Activated gamma-delta T cell treated with Interleukin-2 at 50 U/mL for 16 hours (primary cell): ENCODE measurements at regions not wholly inside any gene's neighbourhood (a gene's known extent, or its start where the extent isn't known, plus 50 kb on each side); places are given as distances from the start of the nearest gene placed in this dataset.

Source experiments
- DNase-seq: peaks from one replicate; pipeline ENCODE4 v3.0.0-alpha.2; 2020

DNA sequence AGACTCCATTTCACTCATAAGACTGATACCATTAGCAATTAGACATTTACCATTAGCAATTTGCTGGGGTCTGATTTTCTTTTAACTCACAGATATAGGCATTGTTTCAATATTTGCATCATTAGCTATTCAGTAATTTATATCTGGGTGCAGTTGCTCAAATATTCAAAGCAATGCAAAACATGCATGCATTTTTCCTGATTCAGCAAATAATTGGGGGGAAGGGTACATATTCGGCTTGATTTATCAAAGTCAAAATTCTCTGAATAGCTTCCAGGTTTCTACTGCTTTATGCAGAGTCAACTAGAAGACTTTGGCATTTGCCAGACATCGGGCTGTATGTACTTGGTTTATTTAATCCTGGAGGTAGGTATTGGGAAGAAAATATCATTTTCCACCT is 315.6 kb upstream of the NR2F2 start:
- DNase-seq: no peak

DNA sequence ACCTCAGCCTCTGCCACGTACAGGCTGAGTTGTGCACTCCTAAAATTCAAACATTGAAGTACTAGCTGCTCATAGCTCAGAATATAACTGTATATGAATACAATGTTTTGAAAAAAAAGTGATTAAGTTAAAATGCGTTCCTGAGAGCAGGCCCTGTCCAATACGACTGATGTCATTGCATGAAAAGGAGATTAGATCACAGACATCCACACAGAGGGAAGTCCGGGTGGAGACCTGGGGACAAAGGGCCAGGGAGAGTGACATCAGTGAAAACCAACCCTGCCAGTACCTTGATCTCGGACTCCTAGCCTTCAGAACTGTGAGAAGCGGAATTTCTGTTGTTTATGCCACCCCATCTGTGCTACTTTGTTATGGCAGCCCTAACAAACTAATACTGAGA is 311.4 kb upstream of the NR2F2 start:
- DNase-seq: no peak

DNA sequence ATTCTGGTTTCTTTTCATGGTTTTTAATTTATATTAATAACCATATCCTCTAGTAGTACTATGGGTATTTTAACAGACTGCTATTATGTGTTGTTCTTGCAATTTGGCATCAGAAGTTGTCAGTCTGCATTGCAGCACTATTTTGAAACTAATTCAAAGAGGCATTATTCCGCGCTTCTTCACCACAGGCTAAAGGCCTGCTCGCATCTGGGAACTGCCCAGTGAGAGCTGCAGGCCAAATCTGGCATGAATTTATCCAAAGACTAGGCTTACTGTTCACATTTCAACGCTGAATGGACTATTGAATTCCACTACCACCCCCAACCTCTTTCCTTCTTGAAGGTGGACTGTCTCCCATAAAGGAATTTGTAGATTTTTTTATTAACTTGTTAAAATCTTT is 310.4 kb upstream of the NR2F2 start:
- DNase-seq: no peak

DNA sequence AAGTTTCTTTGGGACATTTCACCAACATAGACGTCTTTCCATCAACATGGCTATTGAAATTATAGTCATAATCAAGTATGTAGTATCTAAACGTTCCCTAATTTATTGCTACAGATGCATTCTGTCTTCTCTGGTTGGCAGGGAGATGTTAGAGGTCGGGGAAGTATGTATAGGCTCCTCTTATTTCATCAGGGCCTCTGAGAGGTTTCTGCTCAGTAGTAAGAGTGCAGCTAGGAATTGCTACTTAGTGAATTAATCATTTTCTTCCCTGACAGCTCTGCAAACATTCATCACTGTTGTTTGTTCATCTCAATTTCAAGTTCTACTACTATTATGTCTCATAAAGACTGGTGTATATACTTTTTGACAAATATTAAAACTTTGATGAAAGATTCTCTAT is 309.7 kb upstream of the NR2F2 start:
- DNase-seq: no peak

DNA sequence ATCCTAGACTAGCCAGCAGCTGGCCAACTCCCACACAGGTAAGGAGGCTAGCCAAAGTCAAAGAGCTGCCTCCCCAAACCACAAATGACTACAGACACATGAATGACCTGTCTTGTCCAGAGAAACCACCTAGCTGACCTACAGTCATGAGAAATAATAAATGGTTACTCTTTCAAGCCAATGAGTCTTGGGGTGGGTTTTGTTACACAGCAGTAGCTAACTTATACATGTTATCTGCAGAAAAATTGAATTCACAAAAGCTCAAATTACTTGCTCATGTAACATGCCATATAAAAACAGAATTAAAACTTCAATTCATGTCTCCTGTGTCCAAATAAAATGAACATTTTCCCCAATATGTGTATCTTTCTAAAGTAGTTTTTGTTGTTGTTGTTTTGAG is 307.4 kb upstream of the NR2F2 start:
- no peak for DNase-seq

DNA sequence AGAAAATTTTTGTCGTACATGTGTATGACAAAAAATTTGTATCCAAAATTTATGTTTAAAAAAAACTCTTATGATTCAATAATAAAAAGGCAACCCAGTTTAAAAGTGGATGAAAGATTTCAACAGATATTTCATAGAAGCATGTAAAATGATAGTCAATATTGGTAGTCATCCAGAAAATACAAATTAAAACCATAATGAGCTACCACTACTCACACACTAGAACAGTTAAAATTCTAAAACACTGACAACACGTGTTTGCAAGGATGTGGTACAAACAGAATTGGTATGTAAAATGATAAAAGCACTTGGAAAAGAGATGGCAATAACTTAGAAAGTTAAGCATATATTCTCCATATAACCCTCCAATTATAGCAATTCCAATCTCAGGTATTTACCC is 303.0 kb upstream of the NR2F2 start:
- no peak for DNase-seq

DNA sequence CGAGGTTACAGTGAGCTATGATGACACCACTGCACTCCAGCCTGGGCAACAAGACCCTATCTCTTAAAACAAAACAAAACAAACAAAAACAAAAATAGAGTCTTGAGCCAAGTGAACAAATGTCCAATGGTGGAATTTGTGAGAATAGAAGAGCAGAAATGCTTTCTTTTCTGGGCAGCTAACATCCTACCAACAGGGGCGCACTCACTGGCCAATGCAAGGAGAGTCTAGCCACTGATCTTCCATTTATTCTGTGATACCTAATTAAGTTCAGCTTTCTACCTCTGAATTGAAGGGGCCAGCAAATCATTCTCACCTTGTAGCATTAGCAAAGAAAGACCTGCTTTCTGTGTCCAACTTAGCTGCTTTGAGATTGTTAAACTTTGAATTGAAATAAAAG is 301.9 kb upstream of the NR2F2 start:
- no peak for DNase-seq

DNA sequence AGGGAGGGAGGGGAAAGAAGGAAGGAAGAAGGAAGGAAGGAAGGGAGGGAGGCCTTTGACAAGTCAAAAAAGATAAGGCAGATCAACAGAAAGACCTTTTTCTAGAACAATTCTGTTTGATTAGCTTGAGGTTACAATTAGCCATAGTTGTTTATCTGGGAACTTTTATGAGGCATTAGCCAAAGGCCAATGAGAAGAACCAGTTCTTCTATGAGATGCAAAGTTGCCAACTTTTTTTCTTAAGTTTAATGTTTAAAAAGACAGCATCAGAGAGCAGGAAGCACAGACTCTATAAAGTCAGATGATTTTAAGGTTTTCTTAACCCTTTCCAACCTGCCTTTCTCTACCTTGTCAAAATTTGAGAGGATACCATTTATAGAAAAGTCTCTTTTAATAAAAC is 301.3 kb upstream of the NR2F2 start:
- DNase-seq: no peak

DNA sequence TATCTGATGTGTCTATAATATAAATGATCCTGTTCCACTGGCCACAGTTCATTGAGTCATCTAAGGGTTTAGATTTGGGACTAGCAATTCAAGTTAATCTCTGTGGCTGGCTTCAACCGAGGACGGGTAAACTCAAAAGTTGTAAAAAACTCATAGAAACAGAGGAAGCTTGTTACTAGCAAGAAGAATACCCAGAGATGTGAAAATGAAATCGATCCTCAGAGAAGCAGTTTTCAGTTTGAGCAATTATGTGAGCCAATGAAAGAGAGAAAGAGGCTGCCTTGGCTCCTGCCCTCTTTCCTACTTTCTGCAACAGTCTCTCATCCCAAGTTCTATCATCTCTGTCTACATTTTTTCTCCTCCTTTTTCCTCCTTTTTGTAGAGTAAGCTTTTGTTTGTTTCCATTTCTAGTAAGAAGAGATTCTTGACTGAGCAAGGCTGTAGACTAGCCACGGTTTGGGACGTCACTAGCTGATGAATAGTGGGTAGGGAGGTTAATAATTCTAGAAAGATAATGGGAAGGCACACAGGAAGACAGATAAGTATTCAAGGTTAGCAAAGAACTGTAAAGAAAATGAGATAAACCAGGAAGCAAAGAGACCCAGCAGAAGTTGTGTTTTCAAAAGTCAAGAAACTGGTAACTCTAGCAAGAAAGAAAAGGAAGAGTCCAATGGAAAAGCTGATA is 298.9 kb upstream of the NR2F2 start:
- DNase-seq: no peak

DNA sequence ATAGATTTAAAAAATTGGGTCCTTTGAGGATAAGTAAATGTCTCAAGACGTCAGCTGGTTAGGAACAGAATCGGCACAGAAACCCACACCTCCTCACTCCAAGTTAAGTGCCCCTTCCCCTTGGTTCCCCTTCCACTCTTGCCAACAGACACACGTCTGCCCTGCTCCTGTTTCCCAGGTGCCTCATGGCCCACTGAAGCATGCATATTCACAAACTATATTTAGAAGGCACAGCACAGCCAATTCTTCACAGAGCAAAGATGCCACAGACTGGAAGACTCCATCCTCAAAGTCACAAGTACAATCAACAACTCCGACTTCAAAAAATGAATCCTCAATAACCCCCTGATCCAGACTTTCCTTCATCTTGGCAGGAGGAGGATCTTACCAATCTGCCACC is 295.4 kb upstream of the NR2F2 start:
- DNase-seq: no peak

DNA sequence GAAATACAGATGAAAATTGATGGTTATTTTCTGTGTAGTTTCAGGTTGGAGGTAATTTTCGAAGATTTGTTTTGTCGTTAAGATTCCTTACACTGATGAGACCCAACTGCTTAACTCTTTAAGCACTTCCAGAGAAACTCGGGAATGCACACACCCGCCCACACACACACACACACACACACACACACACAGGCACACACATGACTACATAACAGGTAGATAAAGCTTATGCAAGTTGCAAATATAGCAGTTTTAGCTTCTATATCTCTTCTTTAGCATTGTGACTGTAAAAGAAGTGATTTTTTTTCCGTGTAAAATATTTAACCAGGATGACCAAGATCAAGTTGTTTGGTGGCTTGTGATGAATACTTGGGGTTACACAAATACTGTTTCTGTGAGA is 294.9 kb upstream of the NR2F2 start:
- DNase-seq: no peak

DNA sequence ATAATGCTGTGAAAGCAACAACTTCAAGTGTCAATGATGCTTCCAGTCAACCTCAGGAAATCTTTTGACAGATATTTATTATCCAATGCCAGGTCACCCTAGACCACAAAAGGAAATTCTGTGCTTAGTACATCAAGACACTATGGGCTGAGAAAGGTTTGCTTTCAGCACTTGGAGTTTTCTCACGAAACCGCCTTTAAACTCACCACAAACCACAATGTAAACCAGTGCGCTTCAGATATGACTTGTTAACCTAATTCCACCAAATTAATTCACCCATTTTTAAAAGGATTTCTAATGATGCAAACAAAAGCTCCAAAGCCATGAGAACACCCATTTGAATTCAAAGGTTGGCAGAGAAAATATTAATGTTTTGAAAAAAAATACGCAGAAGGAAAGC is 292.9 kb upstream of the NR2F2 start:
- no peak for DNase-seq

DNA sequence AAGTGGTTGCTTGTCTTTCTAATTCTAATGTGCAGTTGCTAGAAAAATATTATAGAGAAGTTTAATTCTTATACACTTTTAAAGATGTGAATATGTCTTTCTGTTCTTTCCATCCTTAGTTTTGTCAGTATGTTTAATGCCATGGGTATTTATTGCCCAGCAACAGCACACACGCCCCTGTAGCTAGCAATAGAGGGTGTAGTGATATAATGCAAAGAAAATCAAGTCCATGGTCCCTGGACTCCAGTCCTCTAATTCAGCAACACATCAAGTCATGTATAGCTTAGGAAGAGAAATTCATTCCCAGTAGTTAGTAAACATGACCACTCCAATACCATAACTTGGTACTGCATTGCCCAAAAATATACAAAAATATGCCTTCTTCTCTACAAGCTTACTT is 292.4 kb upstream of the NR2F2 start:
- no peak for DNase-seq

DNA sequence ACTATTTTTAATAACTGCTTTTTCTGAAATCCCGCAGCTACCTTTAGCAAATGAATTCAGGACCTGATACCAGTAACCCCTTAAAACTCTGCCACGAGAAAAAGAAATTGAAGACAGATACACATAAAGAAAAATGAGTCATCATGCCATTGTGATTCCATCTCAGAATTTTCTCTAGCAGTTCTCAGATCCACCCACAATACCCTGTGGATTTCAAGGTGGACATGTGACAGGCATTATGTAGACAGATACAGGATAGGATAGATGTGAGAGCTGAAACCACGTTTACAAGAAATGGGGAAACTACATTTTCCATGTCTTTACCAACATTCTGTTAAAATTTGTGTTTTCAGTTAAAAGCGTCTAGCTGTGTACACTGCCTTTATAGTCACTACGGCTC is 291.9 kb upstream of the NR2F2 start:
- DNase-seq: no peak

DNA sequence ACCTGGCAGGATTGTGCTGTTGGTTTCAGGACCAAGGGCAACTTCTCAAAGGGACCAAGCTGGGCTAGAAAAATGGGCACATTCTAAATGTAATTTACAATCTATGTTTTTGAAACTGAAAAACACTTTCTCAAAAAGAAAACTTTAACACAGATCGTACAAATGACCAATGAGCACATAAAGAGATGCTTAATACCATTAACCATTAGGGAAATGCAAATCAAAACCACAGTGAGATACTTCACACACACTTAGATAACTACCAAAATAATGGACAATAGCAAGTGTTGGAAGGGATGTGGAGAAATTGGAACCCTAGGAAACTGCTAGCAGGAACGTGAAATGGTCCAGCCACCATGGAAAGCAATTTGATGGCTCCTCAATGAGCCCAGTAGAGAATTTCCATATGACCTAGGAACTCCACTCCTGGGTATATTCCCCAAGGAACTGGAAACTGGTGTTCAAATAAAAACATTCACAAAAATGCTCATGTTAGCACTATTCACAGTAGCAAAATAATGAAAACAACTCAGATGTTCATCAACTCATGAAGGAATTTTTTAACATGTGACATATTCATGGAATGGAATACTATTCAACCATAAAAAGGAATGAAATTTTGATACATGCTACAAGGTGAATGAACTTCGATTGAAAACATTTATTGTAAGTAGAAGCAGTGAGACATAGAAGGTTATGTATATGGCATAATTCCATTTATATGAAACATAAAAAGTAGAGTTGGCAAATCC is 288.3 kb upstream of the NR2F2 start:
- DNase-seq: no peak

DNA sequence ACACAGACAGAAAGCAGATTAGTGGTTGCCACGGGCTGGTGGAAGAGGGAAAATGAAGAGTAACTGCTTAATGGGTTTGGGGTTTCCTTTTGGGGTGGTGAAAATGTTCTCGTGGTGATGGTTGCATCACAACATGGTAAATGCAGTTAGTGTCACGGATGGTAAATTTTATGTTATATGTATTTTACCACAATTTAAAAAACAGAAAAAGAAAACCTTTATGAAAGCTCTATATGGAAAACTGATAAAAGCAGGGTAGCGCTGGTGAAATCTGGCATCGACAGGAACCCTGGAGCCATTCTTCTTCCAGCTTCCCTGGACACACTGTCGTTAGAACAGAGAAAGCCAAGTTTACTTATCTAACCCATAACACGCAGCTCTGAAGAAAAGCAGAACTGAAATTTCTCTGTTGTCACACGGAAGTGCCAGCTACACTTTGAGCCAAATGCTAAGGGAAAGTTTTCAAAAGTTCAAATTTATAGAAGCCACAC is 287.7 kb upstream of the NR2F2 start:
- DNase-seq: no peak

DNA sequence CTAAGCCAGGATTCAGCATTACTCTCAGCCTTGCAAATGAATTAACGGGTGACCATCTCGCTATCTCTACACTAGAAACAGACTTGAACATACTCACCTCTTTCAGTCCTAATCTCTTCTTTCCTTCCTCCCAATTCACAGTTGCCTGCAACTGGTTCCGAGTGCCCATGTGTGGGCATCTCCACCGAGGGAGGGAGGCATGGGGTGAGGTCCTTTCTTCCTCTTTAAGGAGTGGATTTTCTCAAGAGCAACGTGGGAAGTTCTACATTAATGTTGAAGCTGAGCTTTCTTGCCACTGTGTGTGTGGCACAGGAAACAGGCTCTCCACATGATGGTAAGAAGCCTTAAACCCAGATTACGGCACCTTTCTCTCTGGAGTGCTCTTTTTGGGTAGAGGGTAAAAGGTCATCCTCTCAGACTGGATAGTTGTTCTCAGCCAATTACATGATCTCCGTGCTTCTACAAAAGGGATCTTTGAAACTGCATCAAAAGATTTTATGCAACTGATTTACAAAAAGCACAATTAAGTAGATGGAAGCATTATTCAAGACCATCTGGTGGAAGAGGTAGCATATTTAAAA is 286.8 kb upstream of the NR2F2 start:
- no peak for DNase-seq

DNA sequence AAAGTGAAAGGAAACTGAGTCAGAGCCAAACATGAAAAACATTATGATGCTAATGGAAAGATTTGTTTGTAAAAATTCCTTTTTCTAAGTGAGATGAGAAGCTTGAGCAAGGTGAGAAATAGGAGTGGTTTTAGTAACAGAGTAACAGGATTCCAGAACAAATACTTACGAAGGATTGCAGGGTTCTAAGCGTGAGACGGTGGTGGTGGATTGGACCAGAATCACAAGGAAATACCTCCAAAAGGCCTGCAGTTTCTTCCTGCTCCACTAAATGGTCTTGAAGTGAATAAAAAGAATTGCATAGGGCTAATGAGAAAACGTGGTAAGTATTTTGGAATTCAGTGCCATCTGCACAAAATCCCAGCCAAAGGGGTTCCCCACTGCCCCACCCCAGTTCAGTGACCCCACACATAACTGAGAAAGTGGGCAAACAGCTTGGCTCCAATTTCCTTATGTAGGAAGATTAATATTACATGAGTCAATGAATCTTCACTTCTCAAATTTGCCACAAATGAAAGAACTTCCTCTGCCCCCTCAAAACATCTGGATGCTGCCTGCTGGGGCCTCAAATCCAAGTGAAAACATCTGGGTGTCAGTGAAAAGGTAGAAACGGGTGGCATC is 283.8 kb upstream of the NR2F2 start:
- DNase-seq: no peak

DNA sequence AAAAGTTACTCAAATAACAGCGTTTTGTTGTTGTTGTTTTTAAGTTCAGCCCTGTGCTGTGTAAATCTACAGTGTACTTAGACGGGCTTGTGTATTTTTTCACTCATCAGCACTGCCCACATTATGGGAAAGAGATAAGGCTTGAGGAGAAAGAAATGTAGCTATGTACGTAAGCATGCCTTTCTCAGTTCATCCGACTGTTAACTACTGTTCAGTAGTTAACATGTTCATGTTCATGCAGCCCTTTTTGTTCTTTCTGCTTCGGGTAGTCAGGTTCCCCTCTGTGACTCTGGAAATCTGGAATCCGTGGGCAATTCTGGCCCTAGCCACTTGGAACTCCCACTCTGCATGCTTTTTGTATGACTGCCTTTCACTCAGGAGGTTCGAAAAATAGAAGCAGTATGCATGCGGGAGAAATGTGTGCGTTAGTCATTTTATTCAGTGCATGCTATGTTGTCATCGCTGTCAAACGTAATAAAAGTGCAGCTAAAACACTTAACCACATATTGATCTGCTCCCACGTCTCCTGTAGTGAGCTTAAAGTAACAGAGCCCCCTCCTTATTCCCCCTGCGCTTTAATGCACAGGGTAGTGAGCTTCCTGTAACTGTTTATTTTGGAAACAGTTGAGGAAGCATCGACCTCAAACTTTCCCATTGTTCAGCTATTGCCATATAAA is 283.1 kb upstream of the NR2F2 start:
- DNase-seq: no peak

DNA sequence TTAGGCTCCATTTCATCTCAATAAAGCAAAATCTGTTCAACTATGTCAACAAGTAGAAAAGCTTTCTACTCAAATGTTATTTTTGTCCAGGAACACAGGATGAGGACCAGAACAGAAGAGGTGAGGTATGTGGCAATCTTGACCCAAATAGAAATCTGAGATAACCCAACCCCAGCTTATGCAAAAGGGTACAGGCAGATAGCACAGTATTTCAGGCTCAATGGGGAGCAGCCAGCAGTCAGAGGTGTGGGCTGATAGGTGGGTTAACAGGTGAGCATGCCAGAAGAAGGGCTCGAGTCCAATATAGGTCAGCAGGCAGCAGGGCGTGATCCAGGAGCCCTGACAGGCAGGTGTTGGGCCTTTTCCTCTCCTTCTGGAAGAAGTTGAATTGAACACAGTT is 281.2 kb upstream of the NR2F2 start:
- no peak for DNase-seq

DNA sequence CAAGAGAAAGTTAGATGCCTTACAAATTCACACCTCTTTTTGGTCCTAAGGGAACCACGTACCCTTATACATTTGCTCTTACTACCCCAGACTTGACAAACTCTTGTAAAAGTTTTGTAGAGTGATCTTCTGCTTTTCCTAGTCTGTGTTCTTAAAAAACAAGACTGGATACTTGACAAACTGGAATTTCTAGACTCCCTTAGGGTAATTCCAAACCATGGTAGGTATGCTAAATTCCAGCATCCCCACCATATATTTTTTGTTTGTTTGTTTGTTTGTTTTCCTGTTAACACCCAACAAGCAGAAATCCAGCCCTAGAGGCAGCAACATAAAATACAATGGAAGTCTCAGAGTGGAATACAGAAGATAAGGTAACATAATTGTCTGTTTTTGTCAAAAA is 280.7 kb upstream of the NR2F2 start:
- DNase-seq: no peak

DNA sequence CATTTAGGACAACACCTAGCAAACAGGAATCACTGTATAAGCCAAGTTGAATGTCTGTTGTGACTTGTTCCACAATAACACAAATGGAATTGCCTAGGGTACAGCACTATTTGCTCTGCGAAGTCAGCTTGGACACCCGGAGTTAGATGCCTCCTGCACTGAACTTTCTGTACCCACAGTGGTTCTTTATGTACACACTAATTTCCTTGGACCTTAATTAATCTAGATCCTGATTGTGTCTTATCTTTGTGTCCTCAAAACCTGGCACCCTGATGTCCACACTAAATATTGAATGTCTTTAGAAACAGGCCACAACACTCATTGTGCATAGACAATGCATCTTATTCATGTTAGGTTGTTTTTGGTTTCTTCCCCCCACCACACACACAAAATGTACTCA is 278.9 kb upstream of the NR2F2 start:
- DNase-seq: no peak

DNA sequence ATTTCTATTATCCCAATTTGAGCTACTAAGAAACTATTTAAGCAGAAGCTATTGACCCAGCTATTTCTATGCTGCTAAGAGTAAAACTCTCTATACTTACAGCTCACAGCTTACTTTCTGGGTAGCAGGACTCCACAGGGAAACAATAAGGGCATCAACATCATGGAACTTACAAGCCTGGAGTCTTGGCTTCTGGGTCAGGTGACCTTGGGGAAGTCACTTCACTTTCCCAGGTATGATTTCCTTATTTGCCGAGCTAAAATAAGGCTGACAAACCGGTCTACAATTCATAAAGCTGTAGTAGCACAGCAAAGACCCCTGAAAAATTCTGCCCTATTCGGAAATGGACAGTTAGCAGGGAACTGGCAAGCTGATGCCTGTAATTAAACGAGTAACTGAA is 278.3 kb upstream of the NR2F2 start:
- no peak for DNase-seq
